DMS114 treated with DMSO at 0.1 percent for 48 hours (cell line): ENCODE measurements at regions not wholly inside any gene's neighbourhood (a gene's known extent, or its start where the extent isn't known, plus 50 kb on each side); places are given as distances from the start of the nearest gene placed in this dataset.

Experiments used
- DNase-seq: peaks from one replicate; lab custom pipeline; 2025; ENCODE audit not compliant: unreplicated experiment; lab: John Stamatoyannopoulos, UW

GRCh38 chr6:82072751-82073150 is 174.8 kb downstream of the IBTK start:
- DNase-seq: no peak

- DNase-seq: no peak
These were observed 175.4 kb downstream of the IBTK start for GRCh38 chr6:82072121-82072521.

GRCh38 chr6:82068721-82069120 is 178.8 kb downstream of the IBTK start:
- no peak for DNase-seq

GRCh38 chr6:82066991-82067411 is 180.5 kb downstream of the IBTK start:
- DNase-seq: no peak

GRCh38 chr6:82066196-82066595 is 181.3 kb downstream of the IBTK start:
- no peak for DNase-seq

- DNase-seq: no peak
These were observed 184.0 kb downstream of the IBTK start for GRCh38 chr6:82063574-82063973.

GRCh38 chr6:82062219-82062618 is 185.3 kb downstream of the IBTK start:
- DNase-seq: no peak

GRCh38 chr6:82057846-82058554 is 189.5 kb downstream of the IBTK start:
- DNase-seq: no peak

GRCh38 chr6:82056567-82056966 is 191.0 kb downstream of the IBTK start:
- no peak for DNase-seq

GRCh38 chr6:82045965-82046756 is 201.4 kb downstream of the IBTK start:
- DNase-seq: no peak

- DNase-seq: peak; percentile 10
These were observed 206.9 kb downstream of the IBTK start for GRCh38 chr6:82040405-82041221.

- DNase-seq: no peak
These were observed 208.9 kb downstream of the IBTK start for GRCh38 chr6:82038631-82039030.

- DNase-seq: no peak
These were observed 212.0 kb downstream of the IBTK start for GRCh38 chr6:82035526-82035925.

- no peak for DNase-seq
These were observed 213.8 kb downstream of the IBTK start for GRCh38 chr6:82033631-82034211.

GRCh38 chr6:82032444-82032843 is 215.1 kb downstream of the IBTK start:
- no peak for DNase-seq

GRCh38 chr6:82030761-82031503 is 216.6 kb downstream of the IBTK start:
- no peak for DNase-seq

GRCh38 chr6:82030301-82030700 is 217.2 kb downstream of the IBTK start:
- DNase-seq: no peak

- DNase-seq: no peak
These were observed 222.3 kb downstream of the IBTK start for GRCh38 chr6:82025271-82025670.

GRCh38 chr6:82022614-82023129 is 224.9 kb downstream of the IBTK start:
- no peak for DNase-seq

- no peak for DNase-seq
These were observed 229.8 kb downstream of the IBTK start for GRCh38 chr6:82017773-82018172.
